ENCODE measurements at regions not wholly inside any gene's neighbourhood (a gene's known extent, or its start where the extent isn't known, plus 50 kb on each side); places are given as distances from the start of the nearest gene placed in this dataset.

DNA sequence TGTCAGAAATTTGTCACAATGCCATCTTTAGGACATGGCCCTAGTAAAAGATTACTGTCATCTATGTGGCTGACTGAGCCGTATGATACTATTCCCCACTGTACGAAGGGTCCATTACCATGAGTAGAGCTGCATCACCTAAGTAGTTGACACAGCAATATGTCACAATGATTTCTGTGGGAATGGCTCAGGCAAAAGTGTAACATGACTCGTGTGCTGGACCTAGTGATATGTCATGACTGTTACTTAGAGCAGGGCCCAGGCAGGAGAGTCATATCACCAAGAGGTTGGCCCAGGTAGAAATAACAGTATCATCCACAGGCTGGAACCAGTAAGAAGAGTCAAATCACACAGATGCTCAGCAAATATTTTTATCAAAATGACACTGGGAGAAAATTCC is 1051.8 kb upstream of the AMELY start:
- TF ChIP-seq, protein P1, sequence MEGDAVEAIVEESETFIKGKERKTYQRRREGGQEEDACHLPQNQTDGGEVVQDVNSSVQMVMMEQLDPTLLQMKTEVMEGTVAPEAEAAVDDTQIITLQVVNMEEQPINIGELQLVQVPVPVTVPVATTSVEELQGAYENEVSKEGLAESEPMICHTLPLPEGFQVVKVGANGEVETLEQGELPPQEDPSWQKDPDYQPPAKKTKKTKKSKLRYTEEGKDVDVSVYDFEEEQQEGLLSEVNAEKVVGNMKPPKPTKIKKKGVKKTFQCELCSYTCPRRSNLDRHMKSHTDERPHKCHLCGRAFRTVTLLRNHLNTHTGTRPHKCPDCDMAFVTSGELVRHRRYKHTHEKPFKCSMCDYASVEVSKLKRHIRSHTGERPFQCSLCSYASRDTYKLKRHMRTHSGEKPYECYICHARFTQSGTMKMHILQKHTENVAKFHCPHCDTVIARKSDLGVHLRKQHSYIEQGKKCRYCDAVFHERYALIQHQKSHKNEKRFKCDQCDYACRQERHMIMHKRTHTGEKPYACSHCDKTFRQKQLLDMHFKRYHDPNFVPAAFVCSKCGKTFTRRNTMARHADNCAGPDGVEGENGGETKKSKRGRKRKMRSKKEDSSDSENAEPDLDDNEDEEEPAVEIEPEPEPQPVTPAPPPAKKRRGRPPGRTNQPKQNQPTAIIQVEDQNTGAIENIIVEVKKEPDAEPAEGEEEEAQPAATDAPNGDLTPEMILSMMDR (IDR thresholded peaks at IDR 0.05 in 8 of 11, conservative IDR thresholded peaks at IDR 0.05 in 3 of 11): no peak
- no peak for TF ChIP-seq POLR2AphosphoS5 (IDR thresholded peaks at IDR 0.05)
- TF ChIP-seq POLR2A (IDR thresholded peaks at IDR 0.05): no peak
